ENCODE measurements at regions not wholly inside any gene's neighbourhood (a gene's known extent, or its start where the extent isn't known, plus 50 kb on each side); places are given as distances from the start of the nearest gene placed in this dataset.

DNA sequence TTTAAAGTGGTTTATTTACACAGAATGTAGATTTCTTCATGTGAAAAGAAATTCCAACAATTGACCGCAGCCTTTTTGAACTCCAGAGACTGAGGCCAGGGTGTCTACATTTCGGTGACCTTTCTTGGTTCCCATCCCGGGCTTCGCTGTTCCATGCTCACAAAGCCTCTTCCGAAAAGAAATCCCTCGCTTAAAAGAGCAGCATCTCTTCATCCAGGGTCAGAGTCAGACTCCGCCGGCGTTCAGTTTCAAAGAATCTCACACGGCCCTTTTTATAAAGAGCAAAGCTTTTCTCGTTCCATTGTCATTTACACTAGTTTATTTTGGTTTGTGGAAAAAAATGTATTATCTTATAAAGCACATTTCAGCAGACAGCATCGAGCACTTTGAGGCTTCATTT lies 530.6 kb upstream of the B3GAT1 start:
- no peak overlapping the region for H2BK12ac ChIP-seq (ENCODE audit: low read depth, low read length)
- H4K20me1 ChIP-seq (replicated peaks in 1 of 2; ENCODE audit: control insufficient read depth in 1 of 2, insufficient read depth in 2 of 2, low read length in 2 of 2), result no peaks in the 10 kb centered on the region
- H2BK5ac ChIP-seq (ENCODE audit: low read depth, low read length), result no peak overlapping the region
- H3K9ac ChIP-seq (replicated peaks in 1 of 4; ENCODE audit: extremely low read depth in 1 of 4, low read depth in 3 of 4, low read length in 3 of 4), result no peak overlapping the region
- peaks cover 0 to 2% of the 10 kb centered on the region in 2 experiments; a peak in 1 of 4 replicates for H3K9me3 ChIP-seq (ENCODE audit: insufficient read depth in 2 of 2, low read depth in 1 of 2, low read length in 1 of 2)
- WGBS, 2 experiments (ENCODE audit: extremely low coverage in 1 of 2, insufficient coverage in 1 of 2, insufficient read length in 1 of 2, insufficient replicate concordance in 2 of 2, low coverage in 1 of 2, low lambda C conversion rate in 2 of 2, missing lambda C conversion rate in 1 of 2), result 85% methylated on average over 12 of the region's 12 CpGs; no CpG with 5 or more reads in 1 of the 2 experiments
- H3K36me3 ChIP-seq (ENCODE audit: control insufficient read depth in 2 of 4, insufficient read depth in 4 of 4, low read length in 3 of 4), result no peaks in the 10 kb centered on the region
- no peak for DNase-seq (ENCODE audit: low read depth in 1 of 2, low spot score in 2 of 2)
- H3K14ac ChIP-seq (ENCODE audit: insufficient read length), result no peak overlapping the region
- no peak overlapping the region for H3K56ac ChIP-seq (replicated peaks; ENCODE audit: insufficient read length, low read depth, low read length)
- no peak overlapping the region for H2BK15ac ChIP-seq (ENCODE audit: low read length)
- no peak overlapping the region for H4K5ac ChIP-seq (ENCODE audit: insufficient read length, low read depth, low read length)
- FAIRE-seq, result no peak
- no peaks in the 10 kb centered on the region for H3K79me1 ChIP-seq (ENCODE audit: low read depth, low read length)
- H4K8ac ChIP-seq (ENCODE audit: extremely low read depth, insufficient read depth, low read length), result no peak overlapping the region; the same call in 1 of the 2 replicates
- H3K4me3 ChIP-seq (ENCODE audit: extremely low read depth in 1 of 4, insufficient read depth in 2 of 4, low read depth in 3 of 4, low read length in 4 of 4), result no peak overlapping the region
- H2AFZ ChIP-seq (ENCODE audit: low read length), result no peak overlapping the region
- no peak overlapping the region for H2BK20ac ChIP-seq (ENCODE audit: low read length)
- no peaks in the 10 kb centered on the region for H3K27me3 ChIP-seq (replicated peaks in 1 of 4; ENCODE audit: control insufficient read depth in 3 of 4, extremely low read depth in 1 of 4, insufficient read depth in 3 of 4, low read length in 3 of 4)
- H2BK120ac ChIP-seq (replicated peaks; ENCODE audit: low read depth, low read length), result no peak overlapping the region
- H3K18ac ChIP-seq (ENCODE audit: extremely low read depth, low read length), result no peak overlapping the region
- no peaks in the 10 kb centered on the region for H3K79me2 ChIP-seq (ENCODE audit: control insufficient read depth in 1 of 2, insufficient read depth in 2 of 2, low read length in 2 of 2)
- no peak overlapping the region for H3K23ac ChIP-seq (ENCODE audit: insufficient read length)
- CTCF ChIA-PET (ENCODE audit: partially characterized antibody), result interaction anchor here (0.7 to 2.3 kb wide), 8 partner anchors 26 to 307 kb away, joined by 3 to 9 read pairs (median 4); no protein-coding TSS in a partner anchor
- H4K91ac ChIP-seq (replicated peaks; ENCODE audit: insufficient read length, low read length), result no peak overlapping the region
- H3K4ac ChIP-seq (replicated peaks; ENCODE audit: insufficient read length, low read depth, low read length), result no peak overlapping the region
- POLR2A ChIA-PET (ENCODE audit: partially characterized antibody), result no interaction called here
- H3K23me2 ChIP-seq (ENCODE audit: low read depth, low read length), result no peaks in the 10 kb centered on the region
- H2AK5ac ChIP-seq (ENCODE audit: low read depth, low read length), result no peak overlapping the region
- H3K4me2 ChIP-seq (ENCODE audit: insufficient read depth in 1 of 2, low read depth in 2 of 2, low read length in 2 of 2), result no peak overlapping the region
- H3K4me1 ChIP-seq (replicated peaks in 1 of 4; ENCODE audit: control insufficient read depth in 3 of 4, insufficient read depth in 4 of 4, low read length in 3 of 4), result peaks cover 2 to 17% (median 8%) of the 10 kb centered on the region in 4 experiments; a peak in 6 of 7 replicates
- no peak overlapping the region for H3K27ac ChIP-seq (ENCODE audit: low read depth, low read length)
- TF ChIP-seq SAP30 (IDR thresholded peaks at IDR 0.05; ENCODE audit: insufficient read depth, insufficient replicate concordance, low read length), result no peak
- TF ChIP-seq RBBP5 (IDR thresholded peaks at IDR 0.05; ENCODE audit: borderline replicate concordance, low read depth, low read length), result no peak
- no peak for TF ChIP-seq POLR2A (IDR thresholded peaks at IDR 0.05; ENCODE audit: control extremely low read depth in 1 of 2, low read depth in 2 of 2, low read length in 2 of 2)
- no peak for TF ChIP-seq TAF1 (IDR thresholded peaks at IDR 0.05; ENCODE audit: low read depth, low read length)
- TF ChIP-seq EZH2 (IDR thresholded peaks at IDR 0.05; ENCODE audit: low read depth, low read length, severe bottlenecking), result no peak
- TF ChIP-seq JUN (IDR thresholded peaks at IDR 0.05; ENCODE audit: low read depth, low read length), result no peak
- TF ChIP-seq GABPA (IDR thresholded peaks at IDR 0.05; ENCODE audit: borderline replicate concordance, insufficient read depth, low read length), result no peak
- TF ChIP-seq RNF2 (IDR thresholded peaks at IDR 0.05; ENCODE audit: borderline replicate concordance, low read depth, low read length, missing control alignments, poor library complexity, severe bottlenecking), result no peak
- no peak for TF ChIP-seq RXRA (IDR thresholded peaks at IDR 0.05; ENCODE audit: insufficient read depth, low read depth, low read length)
- TF ChIP-seq KDM5A (IDR thresholded peaks at IDR 0.05; ENCODE audit: low read length), result no peak
- no peak for TF ChIP-seq KDM4A (IDR thresholded peaks at IDR 0.05; ENCODE audit: low read depth, low read length, severe bottlenecking)
- no peak for TF ChIP-seq SP2 (IDR thresholded peaks at IDR 0.05; ENCODE audit: low read length)
- TF ChIP-seq CBX5 (IDR thresholded peaks at IDR 0.05; ENCODE audit: low read depth, low read length), result no peak
- TF ChIP-seq NRF1 (IDR thresholded peaks at IDR 0.05; ENCODE audit: low read depth, low read length), result no peak
- TF ChIP-seq SUZ12 (IDR thresholded peaks at IDR 0.05; ENCODE audit: low read length), result no peak
